ENCODE measurements at regions not wholly inside any gene's neighbourhood (a gene's known extent, or its start where the extent isn't known, plus 50 kb on each side); places are given as distances from the start of the nearest gene placed in this dataset.

GRCh38 chr13:50483416-50483815 lies 360.1 kb downstream of the DLEU7 start:
- no peak for TF ChIP-seq CTCF (IDR thresholded peaks at IDR 0.05)
- TF ChIP-seq POLR2AphosphoS5 (IDR thresholded peaks at IDR 0.05), result no peak
- TF ChIP-seq EP300 (IDR thresholded peaks at IDR 0.05; ENCODE audit: low read depth), result no peak
- TF ChIP-seq POLR2A (IDR thresholded peaks at IDR 0.05), result no peak

Data from transverse colon (tissue), 4 donors.